Testis (tissue), 2 donors: ENCODE measurements at regions not wholly inside any gene's neighbourhood (a gene's known extent, or its start where the extent isn't known, plus 50 kb on each side); places are given as distances from the start of the nearest gene placed in this dataset.

ENCODE experiments used
- DNase-seq: peaks from one replicate; pipeline ENCODE4 v3.0.0-alpha.2; 2019
- H3K27ac ChIP-seq, 2 donors: fragments of 200-600 bp; sonication (generic); one replicate each; pipeline ENCODE4 v1.5.1; 2019
- H3K27me3 ChIP-seq: fragments of 200-600 bp; sonication (generic); one replicate; pipeline ENCODE4 v1.5.1; 2019
- H3K36me3 ChIP-seq: fragments of 200-600 bp; sonication (generic); one replicate; pipeline ENCODE4 v1.5.1; 2017; ENCODE audit warnings: low read depth; ENCODE audit errors: missing control alignments
- H3K4me1 ChIP-seq: fragments of 200-600 bp; sonication (generic); one replicate; pipeline ENCODE4 v1.5.1; 2019
- H3K4me3 ChIP-seq, 2 donors: fragments of 200-600 bp; sonication (generic); one replicate each; pipeline ENCODE4 v1.5.1; 2017 to 2019
- H3K9me3 ChIP-seq: fragments of 200-600 bp; sonication (generic); one replicate; pipeline ENCODE4 v1.5.1; 2017
- POLR2A ChIP-seq: fragments of 450-650 bp; IDR thresholded peaks from one replicate; pipeline ENCODE4 v1.6.1; 2017; ENCODE audit warnings: antibody characterized with exemption, mild to moderate bottlenecking, moderate library complexity
- WGBS, 2 donors: methylation state at CpG; one replicate each; pipeline ENCODE4 v1.1.5; 2018; 5-methylcytosine and 5-hydroxymethylcytosine counted together
- intact Hi-C: fragments of 100-400 bp; cut with DNase I; formaldehyde crosslinking; loops from one replicate; pipeline ENCODE4 v1.15.1; 2023; ENCODE audit warnings: low total_unique reads
- TF ChIP-seq, protein P1 (sequence below), 3 experiments: fragments of 450-650 bp in 2 of 3; fragments of 200-600 bp in 1 of 3; sonication (generic) in 1 of 3; IDR thresholded peaks; one replicate each; pipeline ENCODE4 v1.5.1; 2016 to 2019; ENCODE audit warnings: antibody characterized with exemption in 3 of 3, mild to moderate bottlenecking in 2 of 3, moderate library complexity in 1 of 3

GRCh38 chr1:83023212-83023611, 975.7 kb downstream of the TTLL7 start:
- Histone ChIP-seq H3K9me3 (no peaks in the 10 kb centered on the region), H3K27me3 (no peaks in the 10 kb centered on the region), H3K36me3 (no peaks in the 10 kb centered on the region), H3K4me1 (no peaks in the 10 kb centered on the region), H3K4me3 (no peak overlapping the region), H3K27ac (no peak overlapping the region)
- DNase-seq, result no peak
- TF ChIP-seq POLR2A, result no peak
- TF ChIP-seq, protein P1, sequence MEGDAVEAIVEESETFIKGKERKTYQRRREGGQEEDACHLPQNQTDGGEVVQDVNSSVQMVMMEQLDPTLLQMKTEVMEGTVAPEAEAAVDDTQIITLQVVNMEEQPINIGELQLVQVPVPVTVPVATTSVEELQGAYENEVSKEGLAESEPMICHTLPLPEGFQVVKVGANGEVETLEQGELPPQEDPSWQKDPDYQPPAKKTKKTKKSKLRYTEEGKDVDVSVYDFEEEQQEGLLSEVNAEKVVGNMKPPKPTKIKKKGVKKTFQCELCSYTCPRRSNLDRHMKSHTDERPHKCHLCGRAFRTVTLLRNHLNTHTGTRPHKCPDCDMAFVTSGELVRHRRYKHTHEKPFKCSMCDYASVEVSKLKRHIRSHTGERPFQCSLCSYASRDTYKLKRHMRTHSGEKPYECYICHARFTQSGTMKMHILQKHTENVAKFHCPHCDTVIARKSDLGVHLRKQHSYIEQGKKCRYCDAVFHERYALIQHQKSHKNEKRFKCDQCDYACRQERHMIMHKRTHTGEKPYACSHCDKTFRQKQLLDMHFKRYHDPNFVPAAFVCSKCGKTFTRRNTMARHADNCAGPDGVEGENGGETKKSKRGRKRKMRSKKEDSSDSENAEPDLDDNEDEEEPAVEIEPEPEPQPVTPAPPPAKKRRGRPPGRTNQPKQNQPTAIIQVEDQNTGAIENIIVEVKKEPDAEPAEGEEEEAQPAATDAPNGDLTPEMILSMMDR (IDR thresholded peaks at IDR 0.05), result no peak
- WGBS, 2 donors, result 88 to 90% methylated on average over 2 of the region's 2 CpGs
- intact Hi-C loops, result no loop called here

DNA sequence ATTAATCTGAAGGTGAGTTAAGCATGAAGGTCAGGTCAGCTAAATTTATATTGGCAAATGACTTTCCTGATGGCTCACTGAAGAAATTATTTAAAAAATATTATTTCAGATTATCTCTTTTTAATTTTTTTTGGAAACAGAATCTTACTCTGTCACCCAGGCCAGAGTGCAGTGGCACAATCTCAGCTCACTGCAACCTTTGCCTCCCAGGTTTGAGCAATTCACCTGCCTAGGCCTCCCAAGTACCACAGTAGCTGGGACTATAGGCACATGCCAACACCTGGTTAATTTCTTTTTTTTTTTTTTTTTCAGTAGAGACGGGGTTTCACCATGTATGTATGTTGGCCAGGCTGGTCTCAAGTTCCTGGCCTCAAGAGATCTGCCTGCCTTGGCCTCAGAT, 976.7 kb downstream of the TTLL7 start:
- no peak for TF ChIP-seq POLR2A
- TF ChIP-seq, protein P1 (IDR thresholded peaks at IDR 0.05), result no peak
- no peaks in the 10 kb centered on the region for H3K9me3 ChIP-seq
- 83 to 97% methylated on average over 1 of the region's 1 CpG for WGBS, 2 donors
- H3K4me3 ChIP-seq, result no peak overlapping the region
- H3K27me3 ChIP-seq, result no peaks in the 10 kb centered on the region
- intact Hi-C loops, result no loop called here
- no peak for DNase-seq
- H3K27ac ChIP-seq, result no peak overlapping the region
- no peaks in the 10 kb centered on the region for H3K36me3 ChIP-seq
- H3K4me1 ChIP-seq, result no peaks in the 10 kb centered on the region

GRCh38 chr1:83017701-83018100, 981.2 kb downstream of the TTLL7 start:
- no peaks in the 10 kb centered on the region for H3K27me3 ChIP-seq
- TF ChIP-seq, protein P1 (IDR thresholded peaks at IDR 0.05), result no peak
- no peak for TF ChIP-seq POLR2A
- no peak overlapping the region for H3K27ac ChIP-seq
- H3K9me3 ChIP-seq, result no peaks in the 10 kb centered on the region
- 78 to 83% methylated on average over 4 of the region's 4 CpGs for WGBS, 2 donors
- no peak overlapping the region for H3K4me3 ChIP-seq
- intact Hi-C loops, result no loop called here
- no peaks in the 10 kb centered on the region for H3K4me1 ChIP-seq
- H3K36me3 ChIP-seq, result no peaks in the 10 kb centered on the region
- no peak for DNase-seq

- no peaks in the 10 kb centered on the region for H3K27me3 ChIP-seq
- H3K4me1 ChIP-seq, result no peaks in the 10 kb centered on the region
- H3K36me3 ChIP-seq, result no peaks in the 10 kb centered on the region
- intact Hi-C loops, result no loop called here
- DNase-seq, result no peak
- TF ChIP-seq, protein P1 (IDR thresholded peaks at IDR 0.05), result no peak
- TF ChIP-seq POLR2A, result no peak
- H3K9me3 ChIP-seq, result no peaks in the 10 kb centered on the region
- H3K4me3 ChIP-seq, result no peak overlapping the region
- H3K27ac ChIP-seq, result no peak overlapping the region
- WGBS, 2 donors, result 77 to 97% methylated on average over 1 of the region's 1 CpG
These were observed 981.7 kb downstream of the TTLL7 start for GRCh38 chr1:83017276-83017675.

GRCh38 chr1:83016354-83016849, 982.5 kb downstream of the TTLL7 start:
- WGBS, 2 donors, result 72 to 93% methylated on average over 1 of the region's 1 CpG
- intact Hi-C loops, result no loop called here
- H3K36me3 ChIP-seq, result no peaks in the 10 kb centered on the region
- H3K9me3 ChIP-seq, result no peaks in the 10 kb centered on the region
- DNase-seq, result no peak
- TF ChIP-seq, protein P1 (IDR thresholded peaks at IDR 0.05), result no peak
- TF ChIP-seq POLR2A, result no peak
- H3K4me3 ChIP-seq, result no peak overlapping the region
- no peaks in the 10 kb centered on the region for H3K27me3 ChIP-seq
- no peaks in the 10 kb centered on the region for H3K4me1 ChIP-seq
- no peak overlapping the region for H3K27ac ChIP-seq
